ENCODE measurements at regions not wholly inside any gene's neighbourhood (a gene's known extent, or its start where the extent isn't known, plus 50 kb on each side); places are given as distances from the start of the nearest gene placed in this dataset.
"Not testable (repeated sequence)": the region's sequence is repeated elsewhere in the genome, so short reads cannot be mapped to it uniquely, and the experiment has no call there.

DNA sequence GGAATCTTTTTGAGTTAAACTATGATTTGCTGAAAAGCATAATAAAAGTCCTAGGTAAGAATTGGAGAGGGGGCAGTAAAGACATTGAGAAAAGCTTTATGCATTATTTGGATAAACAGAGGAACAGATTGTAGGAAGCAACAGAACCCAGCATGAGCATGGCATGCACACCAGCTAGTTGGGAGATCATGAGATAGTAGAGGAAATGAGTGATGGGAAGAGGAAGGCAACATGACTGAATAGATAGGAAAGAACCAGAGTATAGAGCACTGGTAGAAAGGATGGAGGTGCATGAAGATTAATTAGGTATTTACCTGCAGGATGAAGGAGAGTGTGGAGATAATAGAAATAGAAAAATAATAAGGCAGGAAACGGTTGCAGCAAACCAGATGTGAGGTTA, 248.5 kb upstream of the LMO3 start:
- H3K9me3 ChIP-seq (replicated peaks) = no peaks in the 10 kb centered on the region
- H3K27me3 ChIP-seq = no peaks in the 10 kb centered on the region
- no peaks in the 10 kb centered on the region for H3K4me1 ChIP-seq
- no peak overlapping the region for H3K4me3 ChIP-seq
- H3K36me3 ChIP-seq = no peaks in the 10 kb centered on the region
- H3K27ac ChIP-seq = no peak overlapping the region
- DNase-seq = no peak

DNA sequence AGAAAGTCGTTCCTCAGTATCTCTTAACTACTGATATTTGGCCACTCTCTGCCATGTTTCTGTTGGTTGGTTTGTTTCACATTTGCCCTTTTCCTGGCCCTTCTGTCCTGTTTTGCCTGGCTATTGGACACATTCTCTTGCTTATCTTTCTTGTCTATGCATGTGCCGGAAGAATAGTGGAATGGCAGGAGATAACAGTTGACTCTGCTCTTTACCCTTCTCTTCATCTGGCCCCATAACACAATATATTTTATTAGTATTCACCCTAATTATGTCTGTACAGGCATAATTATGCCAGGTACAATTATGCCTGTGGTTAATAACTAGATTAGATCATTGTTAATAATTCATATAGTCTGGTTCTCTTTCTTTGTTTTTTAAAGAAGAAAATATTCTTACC, 243.5 kb upstream of the LMO3 start:
- Histone ChIP-seq H3K27ac (no peak overlapping the region), H3K4me1 (no peaks in the 10 kb centered on the region), H3K4me3 (no peak overlapping the region), H3K9me3 (replicated peaks) (no peaks in the 10 kb centered on the region), H3K36me3 (no peaks in the 10 kb centered on the region), H3K27me3 (no peaks in the 10 kb centered on the region)
- DNase-seq = no peak

DNA sequence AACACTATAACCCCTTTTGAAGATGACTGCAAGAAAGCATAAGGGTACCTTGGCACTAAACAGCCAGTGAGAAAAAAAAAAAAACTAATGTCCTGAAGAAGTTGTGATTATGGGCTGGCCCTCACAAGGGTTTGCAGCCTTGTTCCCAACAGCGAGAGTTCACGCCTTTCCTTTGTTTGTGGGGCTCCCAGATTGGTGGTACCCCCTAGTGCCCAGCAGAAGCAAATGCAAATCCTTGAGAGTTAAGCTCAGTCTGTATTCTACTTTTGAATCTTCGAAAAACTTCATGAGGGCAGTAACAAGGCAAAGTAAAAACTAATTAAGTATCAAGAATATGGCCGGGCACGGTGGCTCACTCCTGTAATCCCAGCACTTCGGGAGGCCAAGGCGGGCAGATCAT, 238.9 kb upstream of the LMO3 start:
- Histone ChIP-seq H3K4me3 (no peak overlapping the region), H3K36me3 (no peaks in the 10 kb centered on the region), H3K9me3 (replicated peaks) (no peaks in the 10 kb centered on the region), H3K27ac (no peak overlapping the region), H3K4me1 (no peaks in the 10 kb centered on the region), H3K27me3 (no peaks in the 10 kb centered on the region)
- DNase-seq = peak; percentile 2 to 8

DNA sequence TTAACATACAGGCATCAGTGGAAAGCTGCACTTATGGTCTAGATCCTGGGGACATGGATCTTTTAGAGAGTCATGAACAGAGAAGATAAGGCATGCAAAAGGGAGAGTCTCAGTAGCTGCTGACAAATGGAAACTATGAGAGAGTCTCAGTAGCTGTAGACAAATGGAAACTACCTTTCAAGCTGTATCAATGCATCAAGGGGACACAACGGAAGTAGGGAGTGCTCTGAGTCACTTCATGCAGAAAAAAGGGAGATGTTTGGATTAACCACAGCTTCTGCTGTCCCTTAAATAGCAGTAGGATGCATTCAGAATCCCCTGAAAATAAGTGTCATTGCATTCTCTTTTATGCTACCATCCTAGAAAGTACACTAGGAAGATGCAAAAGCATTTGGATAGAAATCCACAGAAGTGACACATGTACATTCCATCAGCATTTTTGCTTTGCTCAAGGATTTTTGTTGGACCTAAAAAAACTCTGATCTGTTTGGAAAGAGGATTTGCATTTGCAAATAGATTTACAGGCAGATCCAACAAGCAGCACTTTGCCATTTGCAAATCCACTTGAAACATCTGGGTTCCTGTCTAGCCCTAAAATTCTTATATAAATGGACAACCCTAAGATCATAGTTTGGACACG, 227.5 kb upstream of the LMO3 start:
- Histone ChIP-seq H3K27ac (no peak overlapping the region), H3K36me3 (no peaks in the 10 kb centered on the region), H3K4me1 (no peaks in the 10 kb centered on the region), H3K9me3 (replicated peaks) (no peaks in the 10 kb centered on the region), H3K27me3 (no peaks in the 10 kb centered on the region), H3K4me3 (no peak overlapping the region)
- DNase-seq = no peak

DNA sequence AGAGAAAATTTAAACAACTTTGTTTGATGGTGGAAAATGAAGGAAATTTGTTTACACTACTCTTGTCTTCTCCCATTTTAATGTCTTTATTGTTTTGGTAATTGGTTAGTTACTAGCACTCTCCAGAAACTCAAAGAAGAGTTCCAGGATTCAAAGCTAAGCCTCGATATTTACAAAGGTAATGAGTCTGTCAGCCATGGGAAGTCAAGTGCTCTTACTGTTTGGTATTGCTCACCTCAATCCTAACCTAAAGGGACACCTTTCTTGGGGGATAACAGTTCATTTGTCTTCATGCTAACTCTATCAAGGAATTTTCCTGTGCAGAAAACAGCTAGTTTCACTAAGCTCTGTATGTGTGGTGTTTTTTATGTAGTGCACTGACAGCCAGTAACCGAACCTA, 222.9 kb upstream of the LMO3 start:
- no peaks in the 10 kb centered on the region for H3K27me3 ChIP-seq
- no peaks in the 10 kb centered on the region for H3K36me3 ChIP-seq
- H3K4me3 ChIP-seq = no peak overlapping the region
- no peaks in the 10 kb centered on the region for H3K9me3 ChIP-seq (replicated peaks)
- H3K4me1 ChIP-seq = no peaks in the 10 kb centered on the region
- no peak for DNase-seq
- H3K27ac ChIP-seq = no peak overlapping the region

DNA sequence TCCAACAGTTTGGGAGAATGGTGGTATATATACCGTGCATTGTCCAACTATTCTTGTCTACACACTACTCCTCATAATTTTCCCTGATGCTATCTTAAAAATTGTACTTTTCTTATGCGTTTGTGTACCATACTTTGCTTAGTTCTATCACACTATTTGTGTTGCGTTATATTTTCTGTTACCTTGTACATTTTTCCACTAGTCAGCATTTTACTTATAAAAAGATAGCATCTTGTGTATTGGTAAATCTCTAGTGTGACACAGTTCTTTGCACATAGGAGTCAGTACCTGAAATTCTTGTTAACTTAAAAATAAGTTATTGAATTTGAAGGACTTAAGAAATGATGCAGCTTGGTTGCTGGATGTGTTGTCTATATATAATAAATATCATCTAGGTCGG, 201.8 kb upstream of the LMO3 start:
- Histone ChIP-seq H3K27ac (no peak overlapping the region), H3K36me3 (no peaks in the 10 kb centered on the region), H3K4me3 (no peak overlapping the region), H3K27me3 (no peaks in the 10 kb centered on the region), H3K9me3 (replicated peaks) (no peaks in the 10 kb centered on the region), H3K4me1 (no peaks in the 10 kb centered on the region)
- DNase-seq = no peak

DNA sequence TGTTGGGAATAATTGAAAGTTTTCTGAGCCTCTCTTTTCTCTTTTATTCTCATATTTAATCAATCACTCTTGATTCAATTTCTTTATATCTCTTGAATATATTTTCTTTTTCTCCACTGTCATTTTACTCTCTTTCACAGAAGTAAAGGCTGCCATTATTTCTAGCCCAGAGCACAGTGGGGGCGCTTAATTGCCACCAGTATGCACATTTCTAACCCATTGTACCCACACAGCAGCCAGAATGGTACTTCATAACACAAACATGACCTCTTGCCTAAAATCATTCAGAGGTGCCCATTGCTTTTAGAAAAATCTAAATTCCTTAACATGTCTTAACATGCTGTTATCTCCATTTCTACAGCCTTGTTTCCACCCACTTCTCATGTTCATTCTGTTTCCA, 190.2 kb upstream of the LMO3 start:
- Histone ChIP-seq H3K36me3 (no peaks in the 10 kb centered on the region), H3K4me3 (no peak overlapping the region), H3K9me3 (replicated peaks) (no peaks in the 10 kb centered on the region), H3K27ac (no peak overlapping the region), H3K4me1 (no peaks in the 10 kb centered on the region), H3K27me3 (no peaks in the 10 kb centered on the region)
- DNase-seq = no peak

DNA sequence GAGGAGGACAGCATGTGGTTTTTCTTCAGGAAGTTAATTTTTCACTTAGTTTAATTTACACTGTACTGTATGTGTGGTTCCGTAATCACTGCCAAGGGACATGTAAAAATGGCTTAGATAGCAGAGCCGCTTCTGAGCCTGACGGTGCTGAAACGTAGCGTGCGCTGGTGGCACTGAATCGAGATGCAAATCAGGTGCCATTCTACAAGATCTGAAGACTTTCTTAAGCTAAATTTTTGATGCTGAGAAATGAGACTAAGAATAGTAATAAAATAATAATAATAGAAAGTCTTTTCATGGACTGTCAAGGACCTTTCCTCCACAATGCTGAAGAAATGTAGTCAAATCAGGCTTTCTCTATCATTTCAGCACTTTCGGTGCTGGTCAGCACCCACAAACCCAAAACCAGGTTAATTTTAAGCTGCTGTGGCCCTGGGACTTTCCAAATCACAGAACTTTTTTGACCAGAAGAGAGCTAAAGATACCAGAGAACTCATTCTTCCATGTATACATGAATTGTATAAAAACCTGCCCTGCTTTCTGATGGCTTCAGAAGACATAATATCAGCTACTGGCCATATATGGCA, 183.3 kb upstream of the LMO3 start:
- no peaks in the 10 kb centered on the region for H3K27me3 ChIP-seq
- H3K36me3 ChIP-seq = no peaks in the 10 kb centered on the region
- H3K4me3 ChIP-seq = no peak overlapping the region
- no peaks in the 10 kb centered on the region for H3K9me3 ChIP-seq (replicated peaks)
- peak in 1 of 2 experiments; percentile 9 for DNase-seq
- no peak overlapping the region for H3K27ac ChIP-seq
- no peaks in the 10 kb centered on the region for H3K4me1 ChIP-seq

DNA sequence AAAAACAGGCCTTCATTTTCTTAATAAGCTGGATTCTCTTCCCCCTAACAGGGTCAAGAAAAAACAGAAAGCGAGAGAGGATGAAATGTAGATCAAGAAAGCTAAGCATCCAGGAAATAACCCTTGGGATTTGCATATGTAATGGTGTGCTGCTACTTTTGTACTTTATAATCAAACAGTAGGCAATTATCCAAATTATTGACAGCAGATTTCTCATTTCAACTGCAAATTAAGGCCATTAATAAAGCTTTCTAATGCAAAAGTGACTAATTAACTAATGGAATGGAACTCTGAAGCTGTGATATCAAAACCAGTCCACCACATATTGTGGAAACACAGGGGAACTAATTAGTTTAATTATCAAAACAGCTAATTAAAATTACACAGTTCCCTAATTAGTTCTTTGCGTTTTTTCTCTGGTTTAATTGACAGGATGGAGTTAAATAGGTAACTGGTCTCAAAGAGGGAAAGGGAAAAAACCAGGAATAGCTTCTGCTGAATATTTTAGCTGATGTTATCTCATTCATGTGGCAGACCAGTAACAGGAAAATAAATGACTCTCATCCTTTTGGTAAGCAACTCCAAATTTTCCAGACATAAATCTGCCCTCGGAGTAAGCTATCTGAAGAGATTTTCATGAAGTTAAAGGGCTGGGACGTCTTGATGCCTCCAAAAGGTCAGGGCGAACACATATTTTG, 182.7 kb upstream of the LMO3 start:
- Histone ChIP-seq H3K27ac (no peak overlapping the region), H3K27me3 (no peaks in the 10 kb centered on the region), H3K4me3 (no peak overlapping the region), H3K36me3 (no peaks in the 10 kb centered on the region), H3K9me3 (replicated peaks) (no peaks in the 10 kb centered on the region), H3K4me1 (no peaks in the 10 kb centered on the region)
- DNase-seq = no peak

DNA sequence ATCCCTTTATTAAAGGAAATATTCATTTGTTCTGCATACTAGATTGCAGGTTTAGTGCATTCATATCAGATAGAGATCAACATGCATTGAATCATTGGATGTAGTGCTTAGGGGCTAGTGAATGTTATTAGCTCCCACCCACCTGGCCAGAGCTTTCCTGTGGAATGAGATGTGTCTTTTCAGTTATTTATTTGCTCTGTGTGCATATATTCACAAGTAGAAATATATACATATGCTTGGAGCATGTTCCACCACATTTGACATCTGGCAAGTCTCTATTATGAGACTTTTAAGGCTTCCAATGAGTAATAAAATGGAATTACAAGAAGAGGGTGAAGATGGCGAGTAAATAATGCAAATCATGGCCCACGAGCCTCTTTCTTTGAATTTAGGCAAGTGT, 180.0 kb upstream of the LMO3 start:
- Histone ChIP-seq H3K9me3 (replicated peaks) (no peaks in the 10 kb centered on the region), H3K4me1 (no peaks in the 10 kb centered on the region), H3K27me3 (no peaks in the 10 kb centered on the region), H3K36me3 (no peaks in the 10 kb centered on the region), H3K27ac (no peak overlapping the region), H3K4me3 (no peak overlapping the region)
- no peak for DNase-seq

DNA sequence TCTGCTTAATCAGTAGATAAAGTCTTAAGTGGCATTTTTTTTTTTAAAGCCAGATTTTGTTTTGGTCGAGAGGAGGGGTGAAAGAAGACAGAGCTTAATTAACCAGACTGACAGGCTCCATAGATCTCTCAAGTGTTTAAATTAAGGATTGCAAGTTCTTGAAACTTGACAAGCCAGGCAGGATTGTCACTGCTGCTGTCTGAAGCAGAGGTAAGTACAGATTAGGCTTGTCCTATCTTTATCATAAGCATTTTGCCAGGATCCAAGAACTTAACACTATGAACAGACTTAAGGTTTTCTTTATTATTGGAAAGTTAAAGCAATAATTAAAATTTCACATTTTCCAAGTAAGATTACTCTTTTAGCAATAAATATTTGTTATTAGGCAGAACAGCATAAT, 179.6 kb upstream of the LMO3 start:
- no peak overlapping the region for H3K27ac ChIP-seq
- no peaks in the 10 kb centered on the region for H3K9me3 ChIP-seq (replicated peaks)
- no peaks in the 10 kb centered on the region for H3K4me1 ChIP-seq
- H3K4me3 ChIP-seq = no peak overlapping the region
- DNase-seq = no peak
- no peaks in the 10 kb centered on the region for H3K27me3 ChIP-seq
- no peaks in the 10 kb centered on the region for H3K36me3 ChIP-seq

DNA sequence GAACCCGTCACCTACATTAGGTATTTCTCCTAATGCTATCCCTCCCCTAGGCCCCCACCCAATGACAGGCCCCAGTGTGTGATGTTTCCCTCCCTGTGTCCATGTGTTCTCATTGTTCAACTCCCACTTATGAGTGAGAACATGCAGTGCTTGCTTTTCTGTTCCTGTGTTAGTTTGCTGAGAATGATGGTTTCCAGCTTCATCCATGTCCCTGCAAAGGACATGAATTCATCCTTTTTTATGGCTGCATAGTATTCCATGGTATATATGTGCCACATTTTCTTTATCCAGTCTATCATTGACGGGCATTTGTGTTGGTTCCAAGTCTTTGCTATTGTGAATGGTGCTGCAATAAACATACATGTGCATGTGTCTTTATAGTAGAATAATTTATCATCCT, 163.2 kb upstream of the LMO3 start:
- H3K27ac ChIP-seq; H3K4me3 ChIP-seq; DNase-seq; H3K9me3 ChIP-seq (replicated peaks); H3K36me3 ChIP-seq; H3K27me3 ChIP-seq; H3K4me1 ChIP-seq: not testable (repeated sequence)

DNA sequence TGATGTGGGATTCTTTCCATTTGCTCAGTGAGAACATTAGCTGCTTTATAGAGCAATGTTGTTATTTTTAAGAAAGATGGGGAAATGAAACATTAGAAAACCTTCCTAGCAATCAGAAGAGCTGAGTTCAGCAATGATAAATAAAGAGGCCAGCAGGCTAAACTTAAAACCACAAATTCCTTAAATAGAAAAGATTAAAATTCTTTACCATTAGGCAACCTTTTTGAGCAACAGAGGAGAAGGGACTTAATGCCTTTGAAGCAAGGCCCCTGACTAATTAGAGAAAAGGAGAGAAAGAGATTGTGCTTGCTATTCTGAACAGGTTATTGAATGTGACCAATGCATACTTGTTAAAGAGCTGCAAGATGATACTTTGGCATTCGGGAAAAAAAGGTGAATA, 160.8 kb upstream of the LMO3 start:
- no peaks in the 10 kb centered on the region for H3K27me3 ChIP-seq
- no peak for DNase-seq
- no peaks in the 10 kb centered on the region for H3K4me1 ChIP-seq
- no peak overlapping the region for H3K27ac ChIP-seq
- H3K4me3 ChIP-seq = no peak overlapping the region
- H3K9me3 ChIP-seq (replicated peaks) = no peaks in the 10 kb centered on the region
- no peaks in the 10 kb centered on the region for H3K36me3 ChIP-seq

DNA sequence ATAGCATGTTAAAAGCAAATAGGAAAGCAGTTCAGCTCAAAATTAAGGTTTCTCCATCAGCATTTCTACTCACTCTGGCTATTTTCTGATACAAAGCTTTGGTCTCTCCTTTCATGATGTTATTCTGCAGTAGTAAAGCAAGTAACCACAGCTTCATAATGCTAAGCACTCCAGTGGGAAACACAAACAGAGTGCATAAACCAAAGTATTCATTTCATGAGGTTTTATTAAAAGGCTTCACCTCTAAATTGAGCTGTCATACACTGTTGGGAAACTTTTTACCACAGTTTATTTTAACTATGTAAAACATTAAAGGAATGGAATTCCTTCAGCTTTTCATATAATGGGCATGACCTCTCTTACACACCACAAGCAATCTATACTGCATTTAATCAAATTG, 157.9 kb upstream of the LMO3 start:
- H3K4me3 ChIP-seq = no peak overlapping the region
- no peak overlapping the region for H3K27ac ChIP-seq
- no peaks in the 10 kb centered on the region for H3K27me3 ChIP-seq
- DNase-seq = peak in 1 of 2 experiments; percentile 24
- no peaks in the 10 kb centered on the region for H3K4me1 ChIP-seq
- H3K9me3 ChIP-seq (replicated peaks) = no peaks in the 10 kb centered on the region
- H3K36me3 ChIP-seq = no peaks in the 10 kb centered on the region

DNA sequence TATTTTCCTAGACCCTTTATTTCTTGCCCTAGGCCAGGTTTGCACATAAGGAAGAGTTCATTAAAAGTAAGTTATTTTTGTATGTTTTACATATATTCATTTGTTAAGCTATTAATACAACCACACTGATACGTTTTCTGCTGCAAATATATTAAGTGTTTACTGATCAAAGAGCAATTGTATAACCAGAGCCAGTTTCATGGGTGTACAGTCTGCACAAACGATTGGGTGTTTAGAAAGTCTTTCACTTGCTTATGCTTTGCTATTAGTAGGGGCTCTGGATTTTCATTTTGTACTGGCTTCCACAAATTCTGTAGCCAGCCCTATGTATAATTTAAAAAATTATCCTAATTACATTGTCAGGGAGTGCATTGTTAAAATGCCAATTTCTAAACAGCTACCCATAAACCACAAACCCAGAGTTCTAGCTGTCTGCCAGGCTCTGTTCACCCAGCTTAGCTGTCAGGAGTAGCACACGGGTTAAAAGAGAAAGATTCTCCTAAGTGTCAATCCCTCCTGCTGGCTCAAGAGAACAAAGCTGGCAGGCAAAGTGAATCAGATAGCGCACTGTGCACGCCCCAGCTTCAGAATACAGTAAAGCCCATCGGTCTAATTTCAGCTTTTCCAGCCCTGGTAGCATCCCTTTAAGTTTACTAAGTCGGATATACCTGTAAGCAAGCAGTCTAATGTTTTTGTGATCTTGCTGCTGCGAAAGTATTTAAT, 151.0 kb upstream of the LMO3 start:
- Histone ChIP-seq H3K9me3 (replicated peaks) (no peaks in the 10 kb centered on the region), H3K4me1 (no peaks in the 10 kb centered on the region), H3K4me3 (no peak overlapping the region), H3K36me3 (no peaks in the 10 kb centered on the region), H3K27ac (no peak overlapping the region), H3K27me3 (no peaks in the 10 kb centered on the region)
- no peak for DNase-seq
